GM12872 (cell line): ENCODE measurements at regions not wholly inside any gene's neighbourhood (a gene's known extent, or its start where the extent isn't known, plus 50 kb on each side); places are given as distances from the start of the nearest gene placed in this dataset.

Experiments
- CTCF ChIP-seq: IDR thresholded peaks from 3 replicates; pipeline ENCODE4 v1.5.1; 2011; ENCODE audit warnings: low read depth, mild to moderate bottlenecking, low read length, moderate library complexity; ENCODE audit not compliant: insufficient read depth

GRCh38 chr21:17003763-17004373 is 509.0 kb upstream of the CXADR start:
- TF ChIP-seq CTCF: no peak

DNA sequence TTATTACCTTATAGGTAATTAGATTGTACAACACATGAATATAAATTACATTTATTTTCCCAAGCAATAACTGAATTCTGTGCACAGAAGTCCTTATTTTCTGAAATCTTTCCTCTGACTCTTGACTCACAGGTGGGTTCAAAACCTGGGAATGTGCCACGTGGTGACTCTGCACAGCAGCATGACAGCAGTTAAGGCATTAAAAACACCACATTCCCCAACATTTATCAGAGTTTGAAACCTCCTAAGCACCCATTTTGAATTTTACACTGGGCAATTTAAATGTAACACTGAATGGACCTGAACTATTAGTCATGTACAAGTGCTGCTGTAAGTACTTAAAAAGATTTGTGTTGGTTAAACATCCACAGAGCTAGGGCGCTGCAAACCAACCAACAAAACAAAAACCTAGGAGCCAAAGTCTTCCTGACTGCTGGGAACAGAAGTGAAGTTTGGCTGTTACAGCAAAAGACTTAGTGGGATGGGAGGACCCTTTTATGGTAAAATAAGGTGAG is 480.6 kb upstream of the CXADR start:
- TF ChIP-seq CTCF: no peak

- no peak for TF ChIP-seq CTCF
These were observed 468.1 kb upstream of the CXADR start for GRCh38 chr21:17044696-17045095.

GRCh38 chr21:17045214-17045853 is 467.5 kb upstream of the CXADR start:
- no peak for TF ChIP-seq CTCF

DNA sequence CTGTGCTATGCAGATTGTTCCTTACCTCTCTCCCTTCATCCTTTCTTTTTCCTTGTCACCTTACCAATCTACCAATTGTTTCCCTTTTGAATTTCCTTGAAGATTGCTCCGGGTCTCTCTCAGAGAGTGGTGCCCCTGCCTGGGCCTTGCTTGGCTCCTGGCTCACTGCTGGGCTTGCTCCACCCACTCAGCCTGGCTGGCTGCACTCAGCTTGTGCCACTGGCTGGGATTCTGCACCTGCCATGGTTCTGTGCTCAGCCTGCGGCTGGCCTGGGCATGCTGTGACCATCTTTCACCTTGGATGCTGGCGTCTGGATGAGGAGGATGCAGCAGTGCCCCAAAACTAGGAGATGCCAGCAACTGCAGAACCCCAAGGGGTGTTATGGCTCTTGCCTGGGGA is 463.9 kb upstream of the CXADR start:
- TF ChIP-seq CTCF: no peak

DNA sequence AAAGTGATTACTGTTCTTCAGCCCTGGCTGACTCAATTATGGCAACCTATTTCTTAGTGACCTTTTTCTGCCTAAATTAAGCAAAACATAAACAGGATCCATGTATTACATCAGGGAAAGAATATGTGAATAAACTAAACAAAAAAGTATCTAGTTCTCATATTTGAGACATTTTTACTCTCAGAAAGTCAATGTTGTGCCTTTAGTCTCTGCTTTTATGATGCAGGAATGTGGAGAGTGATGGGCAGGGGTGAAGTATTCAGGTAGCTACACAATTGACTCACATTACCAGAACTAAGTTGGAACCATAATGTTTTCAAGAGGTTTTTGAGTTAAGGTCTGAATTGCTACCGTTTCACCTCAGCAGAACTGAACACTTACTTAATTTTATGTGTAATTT is 462.7 kb upstream of the CXADR start:
- no peak for TF ChIP-seq CTCF

DNA sequence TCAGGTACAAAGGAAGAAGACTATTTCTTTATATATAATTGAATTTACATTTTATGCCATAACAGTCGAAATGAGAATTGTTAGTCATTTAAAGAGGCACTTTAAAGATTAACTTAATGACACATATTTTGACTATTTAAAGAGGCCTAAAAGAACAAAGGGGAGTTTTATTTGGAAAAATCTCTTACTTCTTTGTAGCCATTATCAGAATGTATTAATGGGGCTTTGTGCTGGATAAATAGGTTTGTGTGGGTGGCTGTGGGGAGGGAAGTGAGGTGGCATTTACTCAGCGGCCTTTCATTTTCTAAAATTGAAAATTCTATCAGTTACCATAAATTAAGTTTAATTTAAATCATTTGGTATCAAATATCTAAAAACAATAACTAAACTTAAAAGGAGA is 462.2 kb upstream of the CXADR start:
- no peak for TF ChIP-seq CTCF
